Vagina (tissue), 2 donors: ENCODE measurements at regions not wholly inside any gene's neighbourhood (a gene's known extent, or its start where the extent isn't known, plus 50 kb on each side); places are given as distances from the start of the nearest gene placed in this dataset.

ENCODE experiments used
- CTCF ChIP-seq, 3 experiments: fragments of 450-650 bp in 2 of 3; fragments of 200-600 bp in 1 of 3; sonication (generic) in 1 of 3; IDR thresholded peaks; one replicate each; pipeline ENCODE4 v1.5.1; 2017 to 2019; ENCODE audit warnings: antibody characterized with exemption in 3 of 3, mild to moderate bottlenecking in 2 of 3, moderate library complexity in 2 of 3
- POLR2A ChIP-seq, 2 donors: fragments of 450-650 bp; IDR thresholded peaks; one replicate each; pipeline ENCODE4 v1.6.1; 2017; ENCODE audit warnings: antibody characterized with exemption in 2 of 2, mild to moderate bottlenecking in 2 of 2, moderate library complexity in 2 of 2
- POLR2AphosphoS5 ChIP-seq, 2 donors: sonication (generic); formaldehyde crosslinking; IDR thresholded peaks; one replicate each; pipeline ENCODE4 v1.9.0; 2017; ENCODE audit warnings: antibody characterized with exemption in 2 of 2, mild to moderate bottlenecking in 2 of 2, low read depth in 1 of 2; ENCODE audit not compliant: insufficient read depth in 1 of 2

DNA sequence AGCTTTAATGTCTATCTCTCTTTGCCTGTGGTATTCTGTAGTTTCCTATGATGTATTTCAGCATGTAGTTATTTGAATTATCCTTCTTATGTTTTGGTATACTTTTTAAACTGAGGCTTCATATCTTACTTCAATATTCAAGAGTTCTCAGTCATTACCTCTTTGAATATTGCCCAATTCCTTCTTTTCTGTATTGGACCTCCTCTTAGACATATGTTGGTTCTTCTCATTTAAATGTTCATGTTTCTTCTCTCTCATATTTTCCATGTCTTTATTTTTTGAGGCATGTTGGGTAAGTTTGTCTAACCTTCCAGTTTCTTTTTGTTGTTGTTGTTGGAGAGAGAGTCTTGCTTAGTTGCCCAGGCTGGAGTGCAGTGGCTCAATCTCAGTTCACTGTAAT is 140.6 kb downstream of the MRPS6 start:
- no peak for TF ChIP-seq POLR2AphosphoS5 (IDR thresholded peaks at IDR 0.05; ENCODE audit: insufficient read depth in 1 of 2, low read depth in 1 of 2)
- TF ChIP-seq POLR2A (IDR thresholded peaks at IDR 0.05), result no peak
- TF ChIP-seq CTCF (IDR thresholded peaks at IDR 0.05), result no peak
